Loucy (cell line): ENCODE measurements at regions not wholly inside any gene's neighbourhood (a gene's known extent, or its start where the extent isn't known, plus 50 kb on each side); places are given as distances from the start of the nearest gene placed in this dataset.
A peak's percentile ranks its signal among the peaks of the same experiment; 100 is the strongest.

Experiments used
- H2AFZ ChIP-seq: fragments of 200-600 bp; sonication (generic); 2 replicates; pipeline ENCODE4 v1.6.0; 2016; ENCODE audit warnings: antibody characterized with exemption, mild to moderate bottlenecking, low read length, moderate library complexity
- H3F3A ChIP-seq: fragments of 200-600 bp; 2 replicates; pipeline ENCODE4 v1.6.0; 2016; ENCODE audit warnings: antibody characterized with exemption, low read depth, mild to moderate bottlenecking
- H3K27me3 ChIP-seq: fragments of 200-600 bp; sonication (generic); 2 replicates; pipeline ENCODE4 v1.6.1; 2014; ENCODE audit warnings: low read length, mild to moderate bottlenecking; ENCODE audit not compliant: insufficient read depth, poor library complexity, severe bottlenecking
- H3K36me3 ChIP-seq: fragments of 200-600 bp; sonication (generic); 2 replicates; pipeline ENCODE4 v1.6.1; 2016; ENCODE audit warnings: low read length; ENCODE audit not compliant: insufficient read depth
- H3K4me1 ChIP-seq: fragments of 200-600 bp; sonication (generic); 2 replicates; pipeline ENCODE4 v1.5.1; 2014; ENCODE audit warnings: low read length, mild to moderate bottlenecking; ENCODE audit not compliant: insufficient read depth, poor library complexity, severe bottlenecking
- H3K4me2 ChIP-seq: fragments of 200-600 bp; sonication (generic); 2 replicates; pipeline ENCODE4 v1.6.0; 2014; ENCODE audit warnings: antibody characterized with exemption, low read length, low read depth, mild to moderate bottlenecking; ENCODE audit not compliant: poor library complexity, severe bottlenecking
- H3K4me3 ChIP-seq: fragments of 200-600 bp; sonication (generic); 2 replicates; pipeline ENCODE4 v1.5.1; 2014; ENCODE audit warnings: low read length, mild to moderate bottlenecking, mixed read lengths; ENCODE audit not compliant: poor library complexity, severe bottlenecking
- H3K79me2 ChIP-seq: fragments of 200-600 bp; sonication (generic); 2 replicates; pipeline ENCODE4 v1.6.1; 2014; ENCODE audit warnings: low read length; ENCODE audit not compliant: insufficient read depth
- H3K9ac ChIP-seq: fragments of 200-600 bp; sonication (generic); 2 replicates; pipeline ENCODE4 v1.6.0; 2014; ENCODE audit warnings: mild to moderate bottlenecking, low read depth, low read length, moderate library complexity; ENCODE audit not compliant: poor library complexity, severe bottlenecking
- H3K9me2 ChIP-seq: fragments of 200-600 bp; sonication (generic); replicated peaks from 2 replicates; pipeline ENCODE4 v1.6.1; 2016; ENCODE audit warnings: low read depth, low read length, mixed read lengths
- H3K9me3 ChIP-seq: fragments of 200-600 bp; sonication (generic); 2 replicates; pipeline ENCODE4 v1.6.1; 2014; ENCODE audit warnings: mild to moderate bottlenecking, antibody characterized with exemption, low read length, low read depth; ENCODE audit not compliant: insufficient read depth
- H4K20me1 ChIP-seq: fragments of 200-600 bp; sonication (generic); 2 replicates; pipeline ENCODE4 v1.6.0; 2014; ENCODE audit warnings: antibody characterized with exemption, low read length, mild to moderate bottlenecking; ENCODE audit not compliant: insufficient read depth, poor library complexity, severe bottlenecking
- CTCF ChIP-seq: fragments of 200-600 bp; sonication (generic); conservative IDR thresholded peaks from 2 replicates; pipeline ENCODE4 v1.5.1; 2014; ENCODE audit warnings: mild to moderate bottlenecking, antibody characterized with exemption, low read length
- EZH2phosphoT487 ChIP-seq: fragments of 200-600 bp; IDR thresholded peaks from 2 replicates; pipeline ENCODE4 v1.6.1; 2018; ENCODE audit warnings: antibody characterized with exemption, mild to moderate bottlenecking, moderate library complexity, borderline replicate concordance

GRCh38 chr1:192081359-192081758 lies 76.9 kb upstream of the RGS18 start:
- Histone ChIP-seq H3K9me2 (no peaks in the 10 kb centered on the region; the same call in 1 of the 2 replicates), H3F3A (no peaks in the 10 kb centered on the region), H4K20me1 (no peaks in the 10 kb centered on the region), H3K4me3 (no peak overlapping the region), H3K4me1 (peaks cover 8% of the 10 kb centered on the region), H3K9me3 (no peaks in the 10 kb centered on the region), H3K9ac (no peak overlapping the region), H3K27me3 (no peaks in the 10 kb centered on the region), H3K4me2 (no peak overlapping the region), H2AFZ (no peak overlapping the region), H3K36me3 (no peaks in the 10 kb centered on the region), H3K79me2 (no peaks in the 10 kb centered on the region)
- TF ChIP-seq CTCF, result no peak
- no peak for TF ChIP-seq EZH2phosphoT487

- no peak overlapping the region for H3K4me2 ChIP-seq
- no peaks in the 10 kb centered on the region for H3F3A ChIP-seq
- no peaks in the 10 kb centered on the region for H3K36me3 ChIP-seq
- H3K9me3 ChIP-seq, result no peaks in the 10 kb centered on the region
- H3K9me2 ChIP-seq, result no peaks in the 10 kb centered on the region
- no peaks in the 10 kb centered on the region for H4K20me1 ChIP-seq
- no peaks in the 10 kb centered on the region for H3K79me2 ChIP-seq
- 0 out of 2 replicates have a peak overlapping the region, but pooled peaks have one; percentile 10 for H2AFZ ChIP-seq
- TF ChIP-seq EZH2phosphoT487 (no peak), CTCF (no peak)
- no peak overlapping the region for H3K4me3 ChIP-seq
- no peak overlapping the region for H3K9ac ChIP-seq
- H3K27me3 ChIP-seq, result no peaks in the 10 kb centered on the region
- peaks cover 18% of the 10 kb centered on the region for H3K4me1 ChIP-seq
Measured at GRCh38 chr1:192086644-192087043, 71.6 kb upstream of the RGS18 start.

GRCh38 chr1:192087334-192087733 lies 70.9 kb upstream of the RGS18 start:
- TF ChIP-seq CTCF (no peak), EZH2phosphoT487 (no peak)
- H2AFZ ChIP-seq, result peak overlapping the region; percentile 60; the same call in 1 of the 2 replicates
- no peaks in the 10 kb centered on the region for H3K27me3 ChIP-seq
- no peak overlapping the region for H3K9ac ChIP-seq
- no peaks in the 10 kb centered on the region for H3K9me3 ChIP-seq
- H3K79me2 ChIP-seq, result no peaks in the 10 kb centered on the region
- no peaks in the 10 kb centered on the region for H3F3A ChIP-seq
- H3K36me3 ChIP-seq, result no peaks in the 10 kb centered on the region
- peaks cover 16% of the 10 kb centered on the region for H3K4me1 ChIP-seq
- H3K4me3 ChIP-seq, result no peak overlapping the region
- no peaks in the 10 kb centered on the region for H4K20me1 ChIP-seq
- no peak overlapping the region for H3K4me2 ChIP-seq
- no peaks in the 10 kb centered on the region for H3K9me2 ChIP-seq
